ENCODE measurements at regions not wholly inside any gene's neighbourhood (a gene's known extent, or its start where the extent isn't known, plus 50 kb on each side); places are given as distances from the start of the nearest gene placed in this dataset.

- TF ChIP-seq CTCF (IDR thresholded peaks at IDR 0.05) (no peak), POLR2AphosphoS5 (IDR thresholded peaks at IDR 0.05; ENCODE audit: low read depth, low read length) (no peak), REST (IDR thresholded peaks at IDR 0.05; ENCODE audit: insufficient read depth in 1 of 2, low read depth in 2 of 2, low read length in 1 of 2) (no peak), SIN3A (IDR thresholded peaks at IDR 0.05; ENCODE audit: borderline replicate concordance, insufficient read depth, low read depth, low read length) (no peak)
These were observed 78.6 kb upstream of the ITGB1 start for GRCh38 chr10:33036670-33037069.
